Activated effector memory CD4-positive, alpha-beta T cell treated with Interleukin-2 at 50 U/mL for 16 hours (primary cell): ENCODE measurements at regions not wholly inside any gene's neighbourhood (a gene's known extent, or its start where the extent isn't known, plus 50 kb on each side); places are given as distances from the start of the nearest gene placed in this dataset.
"Not testable (repeated sequence)": the region's sequence is repeated elsewhere in the genome, so short reads cannot be mapped to it uniquely, and the experiment has no call there.

Experiments used
- DNase-seq: peaks from one replicate; pipeline ENCODE4 v3.0.0-alpha.2; 2020

GRCh38 chr21:28877318-28877884 lies 115.3 kb downstream of the LTN1 start:
- no peak for DNase-seq

GRCh38 chr21:28875078-28875477 lies 117.6 kb downstream of the LTN1 start:
- DNase-seq: no peak

- no peak for DNase-seq
Measured at GRCh38 chr21:28872218-28872617, 120.5 kb downstream of the LTN1 start.

- DNase-seq: no peak
Measured at GRCh38 chr21:28871388-28872010, 121.2 kb downstream of the LTN1 start.

- DNase-seq: no peak
Measured at GRCh38 chr21:28867401-28867800, 125.3 kb downstream of the LTN1 start.

- no peak for DNase-seq
Measured at GRCh38 chr21:28865488-28866186, 127.0 kb downstream of the LTN1 start.

GRCh38 chr21:28858424-28858823 lies 134.3 kb downstream of the LTN1 start:
- no peak for DNase-seq

GRCh38 chr21:28857752-28858151 lies 134.9 kb downstream of the LTN1 start:
- no peak for DNase-seq

- no peak for DNase-seq
Measured at GRCh38 chr21:28856588-28857250, 136.0 kb downstream of the LTN1 start.

GRCh38 chr21:28852706-28853105 lies 140.0 kb downstream of the LTN1 start:
- no peak for DNase-seq

- no peak for DNase-seq
Measured at GRCh38 chr21:28851645-28852044, 141.0 kb downstream of the LTN1 start.

- not testable (repeated sequence) for DNase-seq
Measured at GRCh38 chr21:28839237-28839636, 153.4 kb downstream of the LTN1 start.

- DNase-seq: not testable (repeated sequence)
Measured at GRCh38 chr21:28837426-28837825, 155.3 kb downstream of the LTN1 start.

- DNase-seq: not testable (repeated sequence)
Measured at GRCh38 chr21:28836588-28836987, 156.1 kb downstream of the LTN1 start.

GRCh38 chr21:28834335-28835238 lies 158.1 kb downstream of the LTN1 start:
- no peak for DNase-seq

GRCh38 chr21:28833609-28834008 lies 159.1 kb downstream of the LTN1 start:
- no peak for DNase-seq

- no peak for DNase-seq
Measured at GRCh38 chr21:28833182-28833581, 159.5 kb downstream of the LTN1 start.

GRCh38 chr21:28832715-28833061 lies 160.0 kb downstream of the LTN1 start:
- DNase-seq: no peak

GRCh38 chr21:28832013-28832714 lies 160.5 kb downstream of the LTN1 start:
- DNase-seq: no peak

GRCh38 chr21:28828981-28829380 lies 163.7 kb downstream of the LTN1 start:
- DNase-seq: no peak

- DNase-seq: no peak
Measured at GRCh38 chr21:28828021-28828420, 164.7 kb downstream of the LTN1 start.

GRCh38 chr21:28827422-28827821 lies 165.3 kb downstream of the LTN1 start:
- DNase-seq: no peak
